ENCODE measurements at regions not wholly inside any gene's neighbourhood (a gene's known extent, or its start where the extent isn't known, plus 50 kb on each side); places are given as distances from the start of the nearest gene placed in this dataset.
"Not testable (repeated sequence)": the region's sequence is repeated elsewhere in the genome, so short reads cannot be mapped to it uniquely, and the experiment has no call there.

- DNase-seq: no peak
These were observed 154.4 kb upstream of the EPB41L4A start for GRCh38 chr5:112573441-112573840.

- DNase-seq: no peak
These were observed 155.5 kb upstream of the EPB41L4A start for GRCh38 chr5:112574536-112574935.

- no peak for DNase-seq
These were observed 157.3 kb upstream of the EPB41L4A start for GRCh38 chr5:112576298-112576925.

- no peak for DNase-seq
These were observed 158.0 kb upstream of the APC start for GRCh38 chr5:112579599-112580170.

GRCh38 chr5:112581811-112582320, 155.8 kb upstream of the APC start:
- DNase-seq: no peak

GRCh38 chr5:112583166-112583565, 154.5 kb upstream of the APC start:
- DNase-seq: no peak

GRCh38 chr5:112584781-112585180, 152.9 kb upstream of the APC start:
- DNase-seq: no peak

GRCh38 chr5:112586596-112587062, 151.1 kb upstream of the APC start:
- no peak for DNase-seq

- DNase-seq: not testable (repeated sequence)
These were observed 146.8 kb upstream of the APC start for GRCh38 chr5:112590858-112591257.

GRCh38 chr5:112594095-112594850, 143.4 kb upstream of the APC start:
- no peak for DNase-seq

- no peak for DNase-seq
These were observed 142.7 kb upstream of the APC start for GRCh38 chr5:112594941-112595340.

GRCh38 chr5:112597831-112598230, 139.9 kb upstream of the APC start:
- DNase-seq: no peak

GRCh38 chr5:112600510-112600909, 137.2 kb upstream of the APC start:
- not testable (repeated sequence) for DNase-seq

- peak; percentile 59 for DNase-seq
These were observed 132.7 kb upstream of the APC start for GRCh38 chr5:112604732-112605630.

- DNase-seq: no peak
These were observed 128.7 kb upstream of the APC start for GRCh38 chr5:112608975-112609374.

GRCh38 chr5:112612663-112613062, 125.0 kb upstream of the APC start:
- DNase-seq: no peak

GRCh38 chr5:112614285-112614684, 123.4 kb upstream of the APC start:
- no peak for DNase-seq

- no peak for DNase-seq
These were observed 122.7 kb upstream of the APC start for GRCh38 chr5:112614986-112615385.

- DNase-seq: no peak
These were observed 120.7 kb upstream of the APC start for GRCh38 chr5:112616812-112617547.

GRCh38 chr5:112625246-112625645, 112.4 kb upstream of the APC start:
- DNase-seq: no peak

- no peak for DNase-seq
These were observed 111.8 kb upstream of the APC start for GRCh38 chr5:112625689-112626438.
